ENCODE measurements at regions not wholly inside any gene's neighbourhood (a gene's known extent, or its start where the extent isn't known, plus 50 kb on each side); places are given as distances from the start of the nearest gene placed in this dataset.

DNA sequence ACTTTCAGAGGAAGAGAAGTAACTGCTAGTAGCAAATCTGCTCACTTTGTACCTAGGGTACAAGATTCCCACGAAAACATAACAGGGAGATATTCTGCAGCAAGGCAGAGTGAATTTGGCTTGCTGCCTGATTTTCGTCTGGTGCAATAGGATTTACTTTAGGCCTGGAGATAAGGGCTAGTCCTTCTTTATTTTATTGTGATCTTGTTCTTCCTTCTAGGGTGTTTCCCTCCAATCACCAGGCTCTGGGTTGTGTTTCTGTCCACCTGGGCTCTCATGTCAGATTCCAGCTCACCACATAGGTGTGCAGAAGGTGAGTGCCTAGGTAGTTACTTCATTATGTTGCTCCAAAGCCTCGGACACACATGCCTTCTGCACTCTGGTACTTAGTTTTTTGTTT, 211.8 kb upstream of the RGMA start:
- Histone ChIP-seq H3K79me2 (ENCODE audit: control insufficient read depth, insufficient read depth, low read length) (no peaks in the 10 kb centered on the region), H3K9me1 (ENCODE audit: control insufficient read depth, insufficient read depth, low read length) (no peaks in the 10 kb centered on the region), H3K36me3 (ENCODE audit: control insufficient read depth, insufficient read depth, low read length) (no peaks in the 10 kb centered on the region), H3K4me3 (no peak overlapping the region), H3K4me2 (ENCODE audit: insufficient read depth, low read length) (no peak overlapping the region), H3K27ac (ENCODE audit: extremely low read depth, low read depth, low read length) (no peak overlapping the region), H2AFZ (ENCODE audit: low read depth, low read length) (no peak overlapping the region), H3K9ac (ENCODE audit: insufficient read depth in 1 of 2, low read depth in 2 of 2, low read length in 2 of 2) (no peak overlapping the region), H3K4me1 (replicated peaks in 1 of 2; ENCODE audit: control insufficient read depth in 2 of 2, insufficient read depth in 2 of 2, low read length in 2 of 2) (no peaks in the 10 kb centered on the region), H3K27me3 (ENCODE audit: control insufficient read depth in 2 of 2, insufficient read depth in 2 of 2, low read length in 2 of 2) (peaks cover 0 to 6% of the 10 kb centered on the region in 2 experiments; a peak in 2 of 5 replicates), H4K20me1 (replicated peaks; ENCODE audit: control insufficient read depth, insufficient read depth, low read length) (no peaks in the 10 kb centered on the region), H3K9me3 (replicated peaks; ENCODE audit: control insufficient read depth, insufficient read depth, low read depth, low read length) (no peaks in the 10 kb centered on the region)
- no peak for FAIRE-seq
- ATAC-seq, result no peak
- ChIA-PET POLR2A (no interaction called here), CTCF (ENCODE audit: low intra/inter-chr PET ratio) (no interaction called here)
- in situ Hi-C loops (cut with MboI), result no loop called here
- BruUV-seq (replicated peaks), result no TSS peak
- intact Hi-C loops (cut with micrococcal nuclease), result no loop called here
- TF ChIP-seq, protein P1, sequence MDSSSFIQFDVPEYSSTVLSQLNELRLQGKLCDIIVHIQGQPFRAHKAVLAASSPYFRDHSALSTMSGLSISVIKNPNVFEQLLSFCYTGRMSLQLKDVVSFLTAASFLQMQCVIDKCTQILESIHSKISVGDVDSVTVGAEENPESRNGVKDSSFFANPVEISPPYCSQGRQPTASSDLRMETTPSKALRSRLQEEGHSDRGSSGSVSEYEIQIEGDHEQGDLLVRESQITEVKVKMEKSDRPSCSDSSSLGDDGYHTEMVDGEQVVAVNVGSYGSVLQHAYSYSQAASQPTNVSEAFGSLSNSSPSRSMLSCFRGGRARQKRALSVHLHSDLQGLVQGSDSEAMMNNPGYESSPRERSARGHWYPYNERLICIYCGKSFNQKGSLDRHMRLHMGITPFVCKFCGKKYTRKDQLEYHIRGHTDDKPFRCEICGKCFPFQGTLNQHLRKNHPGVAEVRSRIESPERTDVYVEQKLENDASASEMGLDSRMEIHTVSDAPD (CRISPR knock-in tag; IDR thresholded peaks at IDR 0.05), result no peak
- no peak for TF ChIP-seq SOX6 (IDR thresholded peaks at IDR 0.05)
- no peak for TF ChIP-seq ZNF354B (CRISPR knock-in tag; IDR thresholded peaks at IDR 0.05)
- TF ChIP-seq, protein P2, sequence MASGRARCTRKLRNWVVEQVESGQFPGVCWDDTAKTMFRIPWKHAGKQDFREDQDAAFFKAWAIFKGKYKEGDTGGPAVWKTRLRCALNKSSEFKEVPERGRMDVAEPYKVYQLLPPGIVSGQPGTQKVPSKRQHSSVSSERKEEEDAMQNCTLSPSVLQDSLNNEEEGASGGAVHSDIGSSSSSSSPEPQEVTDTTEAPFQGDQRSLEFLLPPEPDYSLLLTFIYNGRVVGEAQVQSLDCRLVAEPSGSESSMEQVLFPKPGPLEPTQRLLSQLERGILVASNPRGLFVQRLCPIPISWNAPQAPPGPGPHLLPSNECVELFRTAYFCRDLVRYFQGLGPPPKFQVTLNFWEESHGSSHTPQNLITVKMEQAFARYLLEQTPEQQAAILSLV (tag; IDR thresholded peaks at IDR 0.05), result no peak
- TF ChIP-seq SETDB1 (IDR thresholded peaks at IDR 0.05; ENCODE audit: low read length), result no peak
- TF ChIP-seq NCOA6 (IDR thresholded peaks at IDR 0.05), result no peak
- TF ChIP-seq ZNF561 (CRISPR knock-in tag; conservative IDR thresholded peaks at IDR 0.05), result no peak
- no peak for TF ChIP-seq CREBBP (IDR thresholded peaks at IDR 0.05; ENCODE audit: low read depth, low read length)
- TF ChIP-seq SMAD3 (CRISPR knock-in tag; conservative IDR thresholded peaks at IDR 0.05), result no peak
- no peak for TF ChIP-seq ARID2 (IDR thresholded peaks at IDR 0.05)
- no peak for TF ChIP-seq ZNF695 (CRISPR knock-in tag; IDR thresholded peaks at IDR 0.05)
- no peak for DNase-seq (ENCODE audit: extremely low read depth in 1 of 4, low spot score in 3 of 4)
- 0% methylated on average over 3 of the region's 3 CpGs for WGBS (ENCODE audit: insufficient coverage, low coverage, missing lambda C conversion rate)

Data from K562 (cell line).